ENCODE measurements at regions not wholly inside any gene's neighbourhood (a gene's known extent, or its start where the extent isn't known, plus 50 kb on each side); places are given as distances from the start of the nearest gene placed in this dataset.
"Not testable (repeated sequence)": the region's sequence is repeated elsewhere in the genome, so short reads cannot be mapped to it uniquely, and the experiment has no call there.

DNA sequence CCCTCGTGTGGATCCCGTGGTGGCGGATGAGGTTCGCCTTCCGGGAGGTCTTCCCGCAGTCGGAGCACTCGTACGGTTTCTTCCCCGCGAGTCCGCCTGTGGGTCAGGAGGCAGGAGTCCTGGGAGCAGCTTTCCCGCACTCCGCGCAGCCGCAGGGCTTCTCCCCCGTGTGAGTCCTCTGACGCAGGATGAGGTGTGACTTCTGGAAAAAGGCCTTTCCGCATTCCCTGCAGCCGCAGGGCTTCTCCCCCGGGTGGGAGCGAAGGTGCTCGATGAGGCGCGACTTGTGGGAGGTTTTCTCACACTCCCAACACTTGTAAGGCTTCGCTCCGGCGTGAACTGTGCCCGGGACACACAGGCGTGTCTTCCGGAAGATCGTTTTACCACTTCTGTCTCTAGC lies 68.8 kb upstream of the WIPI2 start:
- not testable (repeated sequence) for H3K4me3 ChIP-seq (ENCODE audit: low read depth, low read length)
- DNase-seq (ENCODE audit: low read depth) = peak; percentile 20

DNA sequence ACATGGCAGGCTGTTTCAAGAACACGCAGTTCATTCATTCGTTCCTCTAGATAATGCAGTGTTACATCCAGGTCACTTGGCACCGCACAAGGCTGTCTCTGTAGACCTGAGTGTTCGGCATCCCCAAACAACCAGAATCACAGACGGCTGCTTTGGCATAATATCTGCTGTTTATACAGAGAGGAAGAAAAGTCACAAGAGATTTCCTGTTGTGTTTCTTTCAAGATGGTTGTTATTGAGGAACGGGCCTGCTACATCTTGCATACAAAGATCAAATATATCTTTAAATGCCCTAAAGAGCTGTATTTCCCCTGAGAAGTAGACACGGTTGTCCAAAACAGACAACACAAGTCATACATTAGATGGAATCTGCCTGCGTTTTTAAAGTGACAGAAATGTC lies 58.8 kb upstream of the WIPI2 start:
- not testable (repeated sequence) for DNase-seq (ENCODE audit: low read depth); H3K4me3 ChIP-seq (ENCODE audit: low read depth, low read length)

DNA sequence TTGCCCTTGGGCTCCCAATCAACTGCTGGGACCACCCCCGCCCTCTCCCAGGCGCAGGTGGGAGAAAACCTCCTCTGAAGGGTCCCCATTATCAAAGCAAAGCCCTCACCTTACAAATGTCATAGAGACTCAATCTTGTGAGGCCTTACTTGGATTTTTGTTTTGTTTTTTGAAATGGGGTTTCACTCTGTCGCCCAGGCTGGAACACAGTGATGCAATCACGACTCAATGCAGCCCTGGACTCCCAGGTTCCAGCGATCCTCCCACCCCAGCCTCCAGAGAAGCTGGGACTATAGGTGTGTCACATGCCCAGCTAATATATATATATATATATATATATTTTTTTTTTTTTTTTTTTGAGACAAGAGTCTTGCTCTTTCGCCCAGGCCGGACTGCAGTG lies 57.5 kb upstream of the WIPI2 start:
- no peak overlapping the region for H3K4me3 ChIP-seq (ENCODE audit: low read depth, low read length)
- DNase-seq (ENCODE audit: low read depth) = no peak
- TF ChIP-seq, protein P1, sequence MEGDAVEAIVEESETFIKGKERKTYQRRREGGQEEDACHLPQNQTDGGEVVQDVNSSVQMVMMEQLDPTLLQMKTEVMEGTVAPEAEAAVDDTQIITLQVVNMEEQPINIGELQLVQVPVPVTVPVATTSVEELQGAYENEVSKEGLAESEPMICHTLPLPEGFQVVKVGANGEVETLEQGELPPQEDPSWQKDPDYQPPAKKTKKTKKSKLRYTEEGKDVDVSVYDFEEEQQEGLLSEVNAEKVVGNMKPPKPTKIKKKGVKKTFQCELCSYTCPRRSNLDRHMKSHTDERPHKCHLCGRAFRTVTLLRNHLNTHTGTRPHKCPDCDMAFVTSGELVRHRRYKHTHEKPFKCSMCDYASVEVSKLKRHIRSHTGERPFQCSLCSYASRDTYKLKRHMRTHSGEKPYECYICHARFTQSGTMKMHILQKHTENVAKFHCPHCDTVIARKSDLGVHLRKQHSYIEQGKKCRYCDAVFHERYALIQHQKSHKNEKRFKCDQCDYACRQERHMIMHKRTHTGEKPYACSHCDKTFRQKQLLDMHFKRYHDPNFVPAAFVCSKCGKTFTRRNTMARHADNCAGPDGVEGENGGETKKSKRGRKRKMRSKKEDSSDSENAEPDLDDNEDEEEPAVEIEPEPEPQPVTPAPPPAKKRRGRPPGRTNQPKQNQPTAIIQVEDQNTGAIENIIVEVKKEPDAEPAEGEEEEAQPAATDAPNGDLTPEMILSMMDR (conservative IDR thresholded peaks at IDR 0.05; ENCODE audit: low read depth, low read length) = no peak

DNA sequence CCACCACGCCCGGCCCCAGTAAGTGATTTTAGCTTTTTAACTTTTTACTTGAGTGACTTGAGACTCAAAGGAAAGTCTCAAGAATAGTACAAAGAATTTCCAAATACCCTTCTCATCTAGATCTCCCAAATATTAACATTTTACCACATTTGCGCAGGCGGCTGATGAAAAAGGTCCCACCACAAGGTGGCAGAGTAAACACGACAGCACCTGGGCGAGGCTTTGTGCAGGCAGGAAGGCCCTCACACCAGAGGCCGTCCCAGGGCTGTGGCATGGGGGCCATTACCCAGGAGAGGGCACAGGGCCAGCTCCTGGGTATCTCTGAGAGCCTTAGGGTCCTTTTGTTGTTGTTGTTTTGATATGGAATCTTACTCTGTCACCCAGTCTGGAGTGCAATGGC lies 50.0 kb upstream of the WIPI2 start:
- no peak overlapping the region for H3K4me3 ChIP-seq (ENCODE audit: low read depth, low read length)
- TF ChIP-seq, protein P1 (conservative IDR thresholded peaks at IDR 0.05; ENCODE audit: low read depth, low read length) = peak; percentile 54
- DNase-seq (ENCODE audit: low read depth) = no peak
